Left colon (tissue), 2 donors: ENCODE measurements at regions not wholly inside any gene's neighbourhood (a gene's known extent, or its start where the extent isn't known, plus 50 kb on each side); places are given as distances from the start of the nearest gene placed in this dataset.
"Not testable (repeated sequence)": the region's sequence is repeated elsewhere in the genome, so short reads cannot be mapped to it uniquely, and the experiment has no call there.

Source experiments
- ATAC-seq: fragments of 200-7000 bp; cut with Tn5 transposase; one replicate; pipeline ENCODE4 v1.9.1; 2020; ENCODE audit warnings: mild to moderate bottlenecking, moderate library complexity
- DNase-seq, 2 donors: peaks; one replicate each; pipeline ENCODE4 v3.0.0-alpha.2; 2020
- intact Hi-C, 2 donors: fragments of 100-400 bp; cut with DNase I in 1 of 2; cut with micrococcal nuclease in 1 of 2; formaldehyde crosslinking; loops; one replicate each; pipeline versions ENCODE4 v1.11.2 to v1.14.0; 2022; cut with DNase I, micrococcal nuclease
- donor health status: DM: no; HTN: no; CAD: no.
- donor health status: DM: yes; HTN: yes; CAD: no.

GRCh38 chr15:72850833-72851232 lies 67.3 kb upstream of the ADPGK start:
- intact Hi-C loops = no loop called here
- no peak for DNase-seq
- no peak for ATAC-seq

GRCh38 chr15:72847806-72848205 lies 64.2 kb upstream of the ADPGK start:
- intact Hi-C loops = no loop called here
- DNase-seq (no peak), ATAC-seq (no peak)

DNA sequence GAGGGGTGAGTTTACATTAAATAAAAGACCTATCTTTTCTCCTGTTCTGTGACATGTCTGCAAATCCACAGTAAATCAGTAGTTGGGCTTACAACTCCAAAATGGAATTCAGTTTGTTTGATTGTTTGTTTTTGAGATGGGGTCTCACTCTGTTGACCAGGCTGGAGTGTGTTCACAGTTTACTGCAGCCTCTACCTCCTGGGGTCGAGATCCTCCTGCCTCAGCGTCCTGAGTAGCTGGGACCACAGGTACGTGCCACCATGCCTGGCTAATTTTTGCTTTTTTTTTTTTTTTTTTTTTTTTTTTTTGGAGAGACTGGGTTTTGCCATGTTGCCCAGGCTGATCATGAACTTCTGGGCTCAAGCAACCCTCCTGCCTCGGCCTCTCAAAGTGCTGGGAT lies 63.5 kb upstream of the ADPGK start:
- ATAC-seq (no peak), DNase-seq (no peak)
- intact Hi-C loops = no loop called here

DNA sequence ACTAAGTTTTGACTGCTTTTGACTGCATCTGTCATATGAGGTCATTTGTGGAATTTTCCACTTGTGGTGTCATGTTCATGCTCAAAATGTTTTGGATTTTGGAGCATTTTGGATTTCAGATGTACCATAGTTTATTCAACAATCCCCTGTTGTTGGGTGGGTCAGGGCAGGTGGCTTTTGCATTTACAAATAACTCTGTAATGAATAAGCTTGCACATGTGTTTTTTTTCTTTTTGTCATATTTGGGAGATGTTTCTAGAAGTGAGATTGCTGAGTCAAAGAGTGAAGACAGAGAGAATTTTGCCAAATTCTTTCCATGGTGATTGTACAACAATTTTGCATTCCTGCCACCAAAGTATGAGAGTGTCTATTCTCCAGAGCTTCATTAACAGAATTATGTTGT lies 62.4 kb upstream of the ADPGK start:
- no peak for DNase-seq
- no peak for ATAC-seq
- intact Hi-C loops = no loop called here

GRCh38 chr15:72844067-72844466 lies 60.5 kb upstream of the ADPGK start:
- DNase-seq (no peak), ATAC-seq (no peak)
- intact Hi-C loops = no loop called here

GRCh38 chr15:72843340-72843739 lies 59.8 kb upstream of the ADPGK start:
- ATAC-seq, intact Hi-C loops, DNase-seq: not testable (repeated sequence)

- intact Hi-C loops = no loop called here
- no peak for DNase-seq
- ATAC-seq = no peak
These were observed 56.6 kb upstream of the ADPGK start for GRCh38 chr15:72840114-72840513.

- intact Hi-C loops = no loop called here
- ATAC-seq (no peak), DNase-seq (no peak)
These were observed 54.8 kb upstream of the ADPGK start for GRCh38 chr15:72838311-72838731.

DNA sequence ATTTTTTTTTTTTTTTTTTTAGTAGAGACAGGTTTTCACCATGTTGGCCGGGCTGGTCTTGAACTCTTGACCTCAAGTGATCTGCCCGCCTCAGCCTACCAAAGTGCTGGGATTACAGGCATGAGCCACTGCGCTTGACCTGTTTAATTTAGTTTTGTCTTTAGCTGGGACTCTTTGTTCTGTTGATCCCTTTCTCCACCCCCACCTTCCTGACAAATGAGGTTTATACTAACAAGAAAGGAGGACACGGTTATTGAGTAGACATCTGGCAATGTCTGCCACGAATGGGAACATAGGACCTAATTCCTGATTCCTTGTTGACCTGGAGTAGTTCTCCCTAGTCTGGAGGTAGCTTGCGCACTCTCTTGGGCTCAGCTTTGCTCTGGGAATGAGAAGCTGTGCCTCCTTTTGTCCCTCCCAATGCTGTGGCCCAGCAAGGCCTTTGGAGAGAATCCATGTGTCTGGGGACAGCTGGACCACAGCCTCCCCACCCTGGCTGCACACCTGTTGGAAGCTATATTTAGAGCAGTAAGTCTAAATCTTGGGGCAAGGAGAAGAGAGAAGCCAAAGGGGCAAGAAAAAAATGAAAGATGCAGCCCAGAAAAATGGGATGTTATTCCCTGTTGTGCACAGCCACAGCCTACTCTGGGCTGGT lies 53.2 kb upstream of the ADPGK start:
- ATAC-seq (no peak), DNase-seq (no peak)
- intact Hi-C loops = no loop called here

DNA sequence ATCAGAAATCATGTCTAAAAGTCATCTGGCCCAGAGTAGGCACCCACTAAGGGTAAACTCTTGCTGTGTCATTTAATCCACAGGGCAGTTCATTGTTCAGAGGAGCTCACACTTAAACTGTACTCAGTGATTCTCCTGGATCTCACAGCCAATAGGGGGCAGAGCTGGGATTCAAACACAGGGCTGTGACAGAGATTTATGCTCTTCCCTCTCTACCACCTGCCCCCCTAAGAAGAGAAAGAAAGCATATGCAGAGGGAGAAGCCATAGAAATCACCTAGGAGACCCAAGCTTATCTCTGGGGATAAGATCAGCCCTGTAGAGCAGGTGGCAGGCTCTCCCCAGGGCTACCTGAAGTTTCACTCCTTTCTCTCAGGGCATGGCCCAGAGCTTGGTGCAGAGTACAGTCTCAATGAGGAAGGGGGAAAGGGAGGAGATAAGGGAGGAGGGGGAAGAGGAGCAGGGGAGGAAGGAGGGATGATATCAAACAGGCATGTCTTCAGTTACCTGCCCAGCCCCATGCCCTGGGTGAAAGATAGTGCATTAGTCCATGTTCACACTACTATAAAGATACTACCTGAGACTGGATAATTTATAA lies 51.8 kb upstream of the ADPGK start:
- ATAC-seq (peak; percentile 90), DNase-seq (peak in 1 of 2 donors; percentile 50)
- intact Hi-C loops = no loop called here

GRCh38 chr15:72833561-72833960 lies 50.0 kb upstream of the ADPGK start:
- no peak for ATAC-seq
- DNase-seq = no peak
- intact Hi-C loops = no loop called here
